ENCODE measurements at regions not wholly inside any gene's neighbourhood (a gene's known extent, or its start where the extent isn't known, plus 50 kb on each side); places are given as distances from the start of the nearest gene placed in this dataset.

- no peaks in the 10 kb centered on the region for H3K9me3 Mint-ChIP-seq
- H3K4me1 Mint-ChIP-seq (ENCODE audit: low read depth) = peaks cover 30% of the 10 kb centered on the region
- H3K4me3 Mint-ChIP-seq = peak overlapping the region; percentile 54
- no peaks in the 10 kb centered on the region for H3K27me3 Mint-ChIP-seq (ENCODE audit: low read depth)
- H3K36me3 Mint-ChIP-seq (ENCODE audit: low read depth) = peaks cover 7% of the 10 kb centered on the region
- H3K27ac Mint-ChIP-seq = peak overlapping the region; percentile 66
Observed at GRCh38 chr1:65049941-65050713, 83.8 kb upstream of the JAK1 start.

DNA sequence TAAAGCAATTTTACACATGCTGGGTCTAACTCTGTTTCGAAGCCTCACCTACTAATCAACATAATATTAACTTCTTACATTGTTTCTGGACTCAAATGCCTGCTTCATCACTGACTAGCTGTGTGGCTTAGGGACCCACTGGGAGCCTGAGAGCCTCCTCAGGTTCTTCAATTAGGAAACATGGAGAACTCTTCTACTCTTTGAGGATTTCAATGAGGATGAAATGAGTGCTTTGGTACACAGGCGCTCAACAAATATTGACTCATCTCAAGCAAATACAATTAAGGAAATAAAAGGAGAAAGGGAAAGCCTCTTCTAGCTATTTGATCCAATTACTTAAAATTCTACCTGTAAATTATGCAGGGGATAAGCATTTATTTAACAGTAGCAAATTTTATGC is 84.4 kb upstream of the JAK1 start:
- Mint-ChIP-seq H3K36me3 (ENCODE audit: low read depth) (peaks cover 11% of the 10 kb centered on the region), H3K4me1 (ENCODE audit: low read depth) (peaks cover 30% of the 10 kb centered on the region), H3K9me3 (no peaks in the 10 kb centered on the region), H3K27me3 (ENCODE audit: low read depth) (no peaks in the 10 kb centered on the region), H3K4me3 (no peak overlapping the region), H3K27ac (no peak overlapping the region)

DNA sequence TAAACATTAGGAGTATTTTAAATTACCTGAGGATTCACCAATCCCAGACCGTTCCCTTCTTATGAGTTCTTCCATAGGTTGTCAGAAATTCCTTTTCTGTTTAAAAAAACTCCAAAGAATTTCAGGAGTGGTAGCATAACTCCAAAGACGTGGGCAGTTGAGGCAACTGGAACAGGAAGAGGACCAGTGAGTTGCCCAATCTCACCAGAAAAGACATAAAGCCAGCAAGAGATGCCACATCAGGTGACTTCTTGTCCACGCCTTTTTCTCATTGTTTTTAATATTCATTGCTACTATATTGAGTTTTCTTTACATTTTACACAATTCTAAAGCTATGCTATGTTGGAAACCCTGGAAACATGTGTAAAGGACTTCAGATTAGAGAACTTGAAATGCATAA is 88.1 kb upstream of the JAK1 start:
- Mint-ChIP-seq H3K27ac (no peak overlapping the region), H3K27me3 (ENCODE audit: low read depth) (no peaks in the 10 kb centered on the region)

GRCh38 chr1:65055747-65056146 is 89.4 kb upstream of the JAK1 start:
- peaks cover 15% of the 10 kb centered on the region for H3K36me3 Mint-ChIP-seq (ENCODE audit: low read depth)
- no peaks in the 10 kb centered on the region for H3K9me3 Mint-ChIP-seq
- H3K27me3 Mint-ChIP-seq (ENCODE audit: low read depth) = no peaks in the 10 kb centered on the region
- H3K4me1 Mint-ChIP-seq (ENCODE audit: low read depth) = peaks cover 5% of the 10 kb centered on the region
- no peak overlapping the region for H3K27ac Mint-ChIP-seq
- no peak overlapping the region for H3K4me3 Mint-ChIP-seq

More for the DNA sequence above, 88.1 kb upstream of the JAK1 start:
- Mint-ChIP-seq H3K4me3 (no peak overlapping the region), H3K4me1 (ENCODE audit: low read depth) (peaks cover 17% of the 10 kb centered on the region), H3K9me3 (no peaks in the 10 kb centered on the region), H3K36me3 (ENCODE audit: low read depth) (peaks cover 15% of the 10 kb centered on the region)

DNA sequence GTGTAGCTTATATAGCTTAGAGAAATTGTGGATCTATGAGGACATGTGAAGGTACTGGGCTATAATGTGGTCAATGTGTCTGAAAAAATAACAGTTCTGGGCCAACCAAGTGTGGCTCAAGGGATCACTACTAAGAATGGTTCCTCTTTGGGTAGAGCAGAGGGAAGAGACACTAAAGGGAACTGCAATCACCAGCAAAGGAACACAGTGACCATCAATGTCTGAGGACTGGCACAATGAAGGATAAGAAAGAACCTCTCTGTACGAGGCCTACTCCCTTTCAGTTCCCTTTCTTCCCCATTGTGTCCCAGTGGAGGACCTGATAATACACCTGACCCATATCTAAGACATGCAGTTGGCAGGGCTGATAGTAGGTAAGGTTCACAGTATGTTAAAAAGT is 89.9 kb upstream of the JAK1 start:
- Mint-ChIP-seq H3K27ac (no peak overlapping the region), H3K4me1 (ENCODE audit: low read depth) (peaks cover 4% of the 10 kb centered on the region), H3K27me3 (ENCODE audit: low read depth) (no peaks in the 10 kb centered on the region), H3K36me3 (ENCODE audit: low read depth) (peaks cover 15% of the 10 kb centered on the region), H3K4me3 (no peak overlapping the region), H3K9me3 (no peaks in the 10 kb centered on the region)

DNA sequence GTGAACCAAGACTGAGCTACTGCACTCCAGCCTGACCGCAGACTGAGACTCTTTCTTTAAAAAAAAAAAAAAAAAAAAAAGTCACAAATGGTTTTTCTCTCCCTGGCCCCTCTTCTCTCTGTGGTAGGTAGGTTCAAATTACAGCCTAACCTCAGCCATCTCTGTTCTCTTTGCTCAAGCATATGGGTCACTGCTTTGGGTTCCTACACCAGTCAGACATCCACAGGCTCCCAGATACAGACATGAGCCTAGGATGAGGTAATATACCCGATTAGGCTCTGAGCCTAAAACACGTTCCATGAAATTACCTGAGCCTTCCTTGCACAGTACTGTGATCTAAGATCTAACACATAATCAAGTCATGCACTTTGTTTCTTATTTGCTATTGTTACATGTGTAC is 90.5 kb upstream of the JAK1 start:
- Mint-ChIP-seq H3K4me3 (no peak overlapping the region), H3K36me3 (ENCODE audit: low read depth) (peaks cover 13% of the 10 kb centered on the region), H3K27me3 (ENCODE audit: low read depth) (no peaks in the 10 kb centered on the region), H3K9me3 (no peaks in the 10 kb centered on the region), H3K4me1 (ENCODE audit: low read depth) (no peaks in the 10 kb centered on the region), H3K27ac (no peak overlapping the region)

- H3K4me1 Mint-ChIP-seq (ENCODE audit: low read depth) = peaks cover 6% of the 10 kb centered on the region
- H3K9me3 Mint-ChIP-seq = no peaks in the 10 kb centered on the region
- no peaks in the 10 kb centered on the region for H3K27me3 Mint-ChIP-seq (ENCODE audit: low read depth)
- peaks cover 8% of the 10 kb centered on the region for H3K36me3 Mint-ChIP-seq (ENCODE audit: low read depth)
- no peak overlapping the region for H3K27ac Mint-ChIP-seq
- no peak overlapping the region for H3K4me3 Mint-ChIP-seq
Observed at GRCh38 chr1:65059930-65060538, 88.0 kb upstream of the AK4 start.

- H3K27ac Mint-ChIP-seq = no peak overlapping the region
- no peaks in the 10 kb centered on the region for H3K27me3 Mint-ChIP-seq (ENCODE audit: low read depth)
- H3K4me1 Mint-ChIP-seq (ENCODE audit: low read depth) = peaks cover 15% of the 10 kb centered on the region
- H3K4me3 Mint-ChIP-seq = no peak overlapping the region
- no peaks in the 10 kb centered on the region for H3K9me3 Mint-ChIP-seq
- no peaks in the 10 kb centered on the region for H3K36me3 Mint-ChIP-seq (ENCODE audit: low read depth)
Observed at GRCh38 chr1:65062339-65062738, 85.7 kb upstream of the AK4 start.

DNA sequence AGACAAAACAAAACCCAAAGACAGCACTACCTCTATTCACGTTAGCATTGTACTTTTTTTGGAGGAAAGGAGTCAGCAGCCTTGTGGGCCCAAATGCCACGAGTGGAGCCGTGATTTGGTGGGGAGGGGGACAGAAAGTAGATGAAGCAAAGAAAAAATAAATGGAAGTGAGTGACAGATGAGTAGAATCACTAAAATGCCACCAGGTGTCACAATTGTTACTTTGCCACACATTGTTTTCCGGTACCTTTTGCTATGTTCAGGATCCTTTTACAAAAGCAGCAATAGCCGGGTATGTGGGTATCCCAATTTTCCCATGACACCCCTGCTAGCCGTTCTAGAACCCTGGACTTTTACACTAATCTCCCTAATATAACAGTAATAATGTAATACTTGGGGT is 85.0 kb upstream of the AK4 start:
- H3K4me1 Mint-ChIP-seq (ENCODE audit: low read depth) = peaks cover 15% of the 10 kb centered on the region
- no peak overlapping the region for H3K4me3 Mint-ChIP-seq
- no peaks in the 10 kb centered on the region for H3K9me3 Mint-ChIP-seq
- no peak overlapping the region for H3K27ac Mint-ChIP-seq
- no peaks in the 10 kb centered on the region for H3K36me3 Mint-ChIP-seq (ENCODE audit: low read depth)
- H3K27me3 Mint-ChIP-seq (ENCODE audit: low read depth) = no peaks in the 10 kb centered on the region

DNA sequence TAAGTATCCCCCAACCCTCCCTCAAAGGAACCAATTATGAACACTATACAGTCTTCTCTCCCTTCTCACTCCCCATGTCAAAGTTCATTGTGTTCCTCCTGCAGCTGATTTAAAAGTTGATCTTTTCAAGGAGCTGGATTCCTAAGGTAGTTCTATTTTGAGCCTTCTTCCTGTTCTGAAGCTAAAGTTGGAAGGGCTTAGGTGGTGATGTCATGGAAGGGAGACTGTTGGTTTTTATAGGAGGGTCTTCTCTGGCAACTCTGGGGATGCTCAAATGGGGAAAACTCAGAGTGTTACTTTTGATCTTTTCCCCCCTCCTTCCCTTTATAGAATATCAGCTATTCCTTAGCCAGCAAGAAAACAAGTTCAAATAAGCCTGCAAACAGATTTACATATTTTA is 83.0 kb upstream of the AK4 start:
- Mint-ChIP-seq H3K4me3 (no peak overlapping the region), H3K36me3 (ENCODE audit: low read depth) (no peaks in the 10 kb centered on the region), H3K27me3 (ENCODE audit: low read depth) (no peaks in the 10 kb centered on the region), H3K4me1 (ENCODE audit: low read depth) (peaks cover 29% of the 10 kb centered on the region), H3K9me3 (no peaks in the 10 kb centered on the region), H3K27ac (no peak overlapping the region)

- H3K9me3 Mint-ChIP-seq = no peaks in the 10 kb centered on the region
- H3K4me3 Mint-ChIP-seq = peak overlapping the region; percentile 94
- H3K4me1 Mint-ChIP-seq (ENCODE audit: low read depth) = peaks cover 29% of the 10 kb centered on the region
- no peaks in the 10 kb centered on the region for H3K36me3 Mint-ChIP-seq (ENCODE audit: low read depth)
- H3K27me3 Mint-ChIP-seq (ENCODE audit: low read depth) = no peaks in the 10 kb centered on the region
- H3K27ac Mint-ChIP-seq = peak overlapping the region; percentile 33
Observed at GRCh38 chr1:65065524-65066418, 82.2 kb upstream of the AK4 start.

DNA sequence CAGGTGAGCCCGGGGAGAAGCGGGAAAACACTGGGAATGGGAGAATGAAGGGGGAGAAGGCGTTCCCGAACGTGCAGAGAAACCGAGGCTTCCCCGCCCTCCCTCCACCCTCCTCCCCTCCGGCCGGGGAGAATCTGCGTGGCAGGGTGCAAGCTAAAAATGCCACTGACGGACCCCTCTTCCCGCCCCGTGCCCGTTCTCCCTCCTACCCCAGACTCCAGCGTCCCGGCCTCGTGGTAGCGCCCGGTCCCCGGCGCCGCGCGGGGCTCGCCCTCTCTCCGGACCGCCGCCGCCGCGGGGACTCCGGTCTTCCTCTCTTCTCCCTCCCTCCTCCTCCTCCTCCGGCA is 81.6 kb upstream of the AK4 start:
- Mint-ChIP-seq H3K4me1 (ENCODE audit: low read depth) (peaks cover 29% of the 10 kb centered on the region), H3K9me3 (no peaks in the 10 kb centered on the region), H3K27me3 (ENCODE audit: low read depth) (no peaks in the 10 kb centered on the region), H3K36me3 (ENCODE audit: low read depth) (no peaks in the 10 kb centered on the region), H3K4me3 (peak overlapping the region; percentile 94), H3K27ac (peak overlapping the region; percentile 79)

GRCh38 chr1:65066766-65067490 is 81.1 kb upstream of the AK4 start:
- Mint-ChIP-seq H3K27ac (peak overlapping the region; percentile 79), H3K4me3 (peak overlapping the region; percentile 94), H3K9me3 (no peaks in the 10 kb centered on the region), H3K36me3 (ENCODE audit: low read depth) (no peaks in the 10 kb centered on the region), H3K27me3 (ENCODE audit: low read depth) (no peaks in the 10 kb centered on the region), H3K4me1 (ENCODE audit: low read depth) (peaks cover 29% of the 10 kb centered on the region)

- Mint-ChIP-seq H3K9me3 (no peaks in the 10 kb centered on the region), H3K4me3 (peak overlapping the region; percentile 87), H3K4me1 (ENCODE audit: low read depth) (peaks cover 29% of the 10 kb centered on the region), H3K27me3 (ENCODE audit: low read depth) (no peaks in the 10 kb centered on the region), H3K27ac (peak overlapping the region; percentile 95), H3K36me3 (ENCODE audit: low read depth) (no peaks in the 10 kb centered on the region)
Observed at GRCh38 chr1:65067491-65068201, 80.4 kb upstream of the AK4 start.
